Ovary (tissue), 7 donors: ENCODE measurements at regions not wholly inside any gene's neighbourhood (a gene's known extent, or its start where the extent isn't known, plus 50 kb on each side); places are given as distances from the start of the nearest gene placed in this dataset.

Experiments
- DNase-seq, 5 donors: peaks; one replicate each; pipeline ENCODE4 v3.0.0-alpha.2; 2019 to 2020
- H3K27ac ChIP-seq, 2 donors: fragments of 200-600 bp; one replicate each; pipeline versions ENCODE4 v1.5.1 to v1.8.0; 2019 to 2022
- H3K27me3 ChIP-seq: fragments of 200-600 bp; one replicate; pipeline ENCODE4 v1.8.0; 2022
- H3K36me3 ChIP-seq: fragments of 200-600 bp; sonication (generic); one replicate; pipeline ENCODE4 v1.5.1; 2019
- H3K4me1 ChIP-seq: one replicate; pipeline ENCODE4 v1.8.1; 2013; ENCODE audit warnings: mild to moderate bottlenecking, moderate library complexity; ENCODE audit not compliant: insufficient read depth
- H3K4me3 ChIP-seq: fragments of 200-600 bp; sonication (generic); one replicate; pipeline ENCODE4 v1.5.1; 2017
- H3K9me3 ChIP-seq, 2 donors: fragments of 200-600 bp in 1 of 2; sonication (generic) in 1 of 2; one replicate each; pipeline versions ENCODE4 v1.5.1 to v1.8.1; 2013 to 2019; ENCODE audit warnings: mild to moderate bottlenecking in 1 of 2, moderate library complexity in 1 of 2
- EP300 ChIP-seq: sonication (generic); formaldehyde crosslinking; IDR thresholded peaks from one replicate; pipeline ENCODE4 v1.6.1; 2017; ENCODE audit warnings: antibody characterized with exemption
- POLR2A ChIP-seq: fragments of 450-650 bp; IDR thresholded peaks from one replicate; pipeline ENCODE4 v1.6.1; 2017; ENCODE audit warnings: antibody characterized with exemption, mild to moderate bottlenecking, moderate library complexity
- WGBS, 3 donors: extraction: QIAGEN DNeasy Blood & Tissue Kit in 1 of 3; methylation state at CpG; one replicate each; pipeline versions ENCODE4 v1.1.5 to v1.1.7; 2013 to 2017; 5-methylcytosine and 5-hydroxymethylcytosine counted together
- intact Hi-C, 4 donors: fragments of 100-400 bp; cut with DNase I; formaldehyde crosslinking; loops; one replicate each; pipeline versions ENCODE4 v1.11.0 to v1.15.1; 2022 to 2023
- TF ChIP-seq, protein P1 (sequence below), 3 donors: fragments of 450-650 bp in 2 of 3; fragments of 200-600 bp in 1 of 3; IDR thresholded peaks; one replicate each; pipeline versions ENCODE4 v1.5.1 to v1.8.0; 2016 to 2022; ENCODE audit warnings: antibody characterized with exemption in 3 of 3, mild to moderate bottlenecking in 1 of 3
- donor health status: DM: no; HTN: no; CAD: no; lungs with moderate emphysema.
- donor health status: DM: no; HTN: no; CAD: no.
- donor health status: Bipolar disorder and iron deficiency.
- donor health status: DM: no; HTN: no; CAD: no.
- donor health status: DM: yes; HTN: yes; CAD: no.

DNA sequence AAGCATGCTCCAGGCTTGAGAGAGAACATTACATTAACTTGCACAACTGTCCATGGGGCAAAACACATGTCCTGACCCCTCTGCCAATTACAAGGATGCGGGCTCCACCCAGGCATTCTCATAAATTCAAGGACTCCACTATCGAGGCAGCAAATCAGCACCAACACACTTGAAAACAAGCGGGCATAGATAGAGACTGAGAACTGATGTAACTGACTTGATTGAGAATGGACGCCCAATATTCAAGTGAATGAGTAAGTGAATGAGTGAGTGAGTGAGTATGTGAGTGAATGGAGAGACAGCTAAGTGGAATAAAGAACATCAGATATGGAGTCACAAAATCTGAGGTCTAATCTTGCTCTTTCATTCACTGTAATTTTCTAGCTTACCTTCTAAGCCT, 75.0 kb upstream of the VSTM2B start:
- H3K36me3 ChIP-seq, result no peaks in the 10 kb centered on the region
- TF ChIP-seq EP300 (no peak), POLR2A (no peak)
- TF ChIP-seq, protein P1, sequence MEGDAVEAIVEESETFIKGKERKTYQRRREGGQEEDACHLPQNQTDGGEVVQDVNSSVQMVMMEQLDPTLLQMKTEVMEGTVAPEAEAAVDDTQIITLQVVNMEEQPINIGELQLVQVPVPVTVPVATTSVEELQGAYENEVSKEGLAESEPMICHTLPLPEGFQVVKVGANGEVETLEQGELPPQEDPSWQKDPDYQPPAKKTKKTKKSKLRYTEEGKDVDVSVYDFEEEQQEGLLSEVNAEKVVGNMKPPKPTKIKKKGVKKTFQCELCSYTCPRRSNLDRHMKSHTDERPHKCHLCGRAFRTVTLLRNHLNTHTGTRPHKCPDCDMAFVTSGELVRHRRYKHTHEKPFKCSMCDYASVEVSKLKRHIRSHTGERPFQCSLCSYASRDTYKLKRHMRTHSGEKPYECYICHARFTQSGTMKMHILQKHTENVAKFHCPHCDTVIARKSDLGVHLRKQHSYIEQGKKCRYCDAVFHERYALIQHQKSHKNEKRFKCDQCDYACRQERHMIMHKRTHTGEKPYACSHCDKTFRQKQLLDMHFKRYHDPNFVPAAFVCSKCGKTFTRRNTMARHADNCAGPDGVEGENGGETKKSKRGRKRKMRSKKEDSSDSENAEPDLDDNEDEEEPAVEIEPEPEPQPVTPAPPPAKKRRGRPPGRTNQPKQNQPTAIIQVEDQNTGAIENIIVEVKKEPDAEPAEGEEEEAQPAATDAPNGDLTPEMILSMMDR (IDR thresholded peaks at IDR 0.05), result no peak
- no peak for DNase-seq
- no peak overlapping the region for H3K4me3 ChIP-seq
- intact Hi-C loops, result no loop called here
- WGBS, 3 donors, result 78 to 84% (median 80%) methylated on average over 4 of the region's 4 CpGs
- no peaks in the 10 kb centered on the region for H3K4me1 ChIP-seq
- no peaks in the 10 kb centered on the region for H3K27me3 ChIP-seq
- no peak overlapping the region for H3K27ac ChIP-seq
- H3K9me3 ChIP-seq, result no peaks in the 10 kb centered on the region

GRCh38 chr19:29454109-29454508, 71.7 kb upstream of the VSTM2B start:
- no peak for DNase-seq
- H3K27me3 ChIP-seq, result no peaks in the 10 kb centered on the region
- 89 to 92% (median 90%) methylated on average over 15 of the region's 15 CpGs for WGBS, 3 donors
- H3K4me1 ChIP-seq, result no peaks in the 10 kb centered on the region
- H3K9me3 ChIP-seq, result no peaks in the 10 kb centered on the region
- intact Hi-C loops, result no loop called here
- no peaks in the 10 kb centered on the region for H3K36me3 ChIP-seq
- no peak for TF ChIP-seq EP300
- TF ChIP-seq, protein P1 (IDR thresholded peaks at IDR 0.05), result no peak
- TF ChIP-seq POLR2A, result no peak
- no peak overlapping the region for H3K4me3 ChIP-seq
- no peak overlapping the region for H3K27ac ChIP-seq

- Histone ChIP-seq H3K36me3 (no peaks in the 10 kb centered on the region), H3K4me1 (no peaks in the 10 kb centered on the region), H3K27ac (no peak overlapping the region), H3K27me3 (no peaks in the 10 kb centered on the region), H3K4me3 (no peak overlapping the region), H3K9me3 (no peaks in the 10 kb centered on the region)
- no peak for DNase-seq
- TF ChIP-seq POLR2A (no peak), EP300 (no peak)
- TF ChIP-seq, protein P1 (IDR thresholded peaks at IDR 0.05), result no peak
- 78 to 83% (median 80%) methylated on average over 1 of the region's 1 CpG for WGBS, 3 donors
- intact Hi-C loops, result no loop called here
Measured at GRCh38 chr19:29457413-29457812, 68.4 kb upstream of the VSTM2B start.

DNA sequence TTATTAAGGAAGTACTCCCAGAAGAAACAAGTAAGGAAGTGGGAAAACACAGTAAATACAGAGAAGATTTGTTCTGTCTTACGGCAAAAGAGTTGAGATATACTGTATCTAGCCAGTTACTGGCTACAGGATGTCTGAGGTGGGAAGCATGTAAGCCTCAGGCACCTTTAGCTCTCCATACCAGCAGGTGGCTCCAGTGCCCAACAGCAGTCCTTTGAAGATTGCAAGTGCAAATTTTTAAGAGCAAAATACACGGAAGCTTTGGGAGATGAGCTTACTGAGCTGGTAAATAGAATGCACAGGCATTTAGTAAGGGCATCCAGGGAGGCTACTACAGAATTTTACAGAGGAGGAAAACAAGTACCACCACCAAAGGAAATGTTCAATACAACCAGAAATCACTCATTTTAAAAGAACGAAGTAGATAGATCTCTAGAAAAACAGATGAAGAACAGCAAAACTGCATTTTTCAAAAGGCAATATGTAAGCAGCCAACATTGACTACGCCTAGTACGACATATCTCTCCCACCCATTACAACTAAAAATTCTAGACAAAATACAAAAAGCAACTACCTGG, 57.9 kb upstream of the VSTM2B start:
- intact Hi-C loops, result no loop called here
- no peaks in the 10 kb centered on the region for H3K4me1 ChIP-seq
- no peaks in the 10 kb centered on the region for H3K36me3 ChIP-seq
- no peak for DNase-seq
- 56 to 61% (median 59%) methylated on average over 5 of the region's 5 CpGs for WGBS, 3 donors
- no peak overlapping the region for H3K4me3 ChIP-seq
- no peak for TF ChIP-seq POLR2A
- TF ChIP-seq, protein P1 (IDR thresholded peaks at IDR 0.05), result no peak
- no peak for TF ChIP-seq EP300
- no peak overlapping the region for H3K27ac ChIP-seq
- H3K9me3 ChIP-seq, result no peaks in the 10 kb centered on the region
- no peaks in the 10 kb centered on the region for H3K27me3 ChIP-seq
